Endodermal cell (in vitro differentiated cells): ENCODE measurements at regions not wholly inside any gene's neighbourhood (a gene's known extent, or its start where the extent isn't known, plus 50 kb on each side); places are given as distances from the start of the nearest gene placed in this dataset.
A peak's percentile ranks its signal among the peaks of the same experiment; 100 is the strongest.

Experiments used
- DNase-seq: peaks from one replicate; pipeline ENCODE4 v3.0.0-alpha.2; 2017
- H3K27ac ChIP-seq: 2 replicates; pipeline ENCODE4 v1.5.1; 2013; ENCODE audit warnings: mild to moderate bottlenecking, low read depth, low read length, moderate library complexity
- H3K27me3 ChIP-seq: 2 replicates; pipeline ENCODE4 v1.6.1; 2013; ENCODE audit warnings: mild to moderate bottlenecking, low read length, moderate library complexity; ENCODE audit not compliant: insufficient read depth, control insufficient read depth, poor library complexity, severe bottlenecking
- H3K36me3 ChIP-seq: 2 replicates; pipeline ENCODE4 v1.7.0; 2013; ENCODE audit warnings: mild to moderate bottlenecking, low read length, moderate library complexity; ENCODE audit not compliant: control insufficient read depth, insufficient read depth
- H3K4me1 ChIP-seq: one replicate; pipeline ENCODE4 v1.7.0; 2013; ENCODE audit warnings: low read length; ENCODE audit not compliant: control insufficient read depth, insufficient read depth
- H3K4me3 ChIP-seq: 2 replicates; pipeline ENCODE4 v1.5.1; 2013; ENCODE audit warnings: mild to moderate bottlenecking, low read length, moderate library complexity
- H3K9ac ChIP-seq: 2 replicates; pipeline ENCODE4 v1.6.1; 2013; ENCODE audit warnings: mild to moderate bottlenecking, low read length, moderate library complexity; ENCODE audit not compliant: poor library complexity, severe bottlenecking; ENCODE audit errors: extremely low read depth
- H3K9me3 ChIP-seq: 2 replicates; pipeline ENCODE4 v1.6.1; 2013; ENCODE audit warnings: mild to moderate bottlenecking, low read length, moderate library complexity; ENCODE audit not compliant: control insufficient read depth
- H3K27ac Mint-ChIP-seq: 2 replicates; pipeline ENCODE4 v1.8.0; 2020; ENCODE audit warnings: mixed read lengths
- H3K27me3 Mint-ChIP-seq: 2 replicates; pipeline ENCODE4 v1.8.0; 2021; ENCODE audit warnings: mild to moderate bottlenecking, mixed read lengths; ENCODE audit not compliant: insufficient read depth
- H3K36me3 Mint-ChIP-seq: 2 replicates; pipeline ENCODE4 v1.8.0; 2020; ENCODE audit warnings: low read depth, mixed read lengths
- H3K4me1 Mint-ChIP-seq: 2 replicates; pipeline ENCODE4 v1.8.0; 2020; ENCODE audit warnings: mixed read lengths
- H3K4me3 Mint-ChIP-seq: 2 replicates; pipeline ENCODE4 v1.8.0; 2020; ENCODE audit warnings: mild to moderate bottlenecking, moderate library complexity, mixed read lengths
- H3K9me3 Mint-ChIP-seq: 2 replicates; pipeline ENCODE4 v1.8.0; 2020; ENCODE audit warnings: mild to moderate bottlenecking, mixed read lengths
- CTCF ChIP-seq: fragments of 200-600 bp; sonication (generic); conservative IDR thresholded peaks from 2 replicates; pipeline ENCODE4 v1.5.0; 2021; ENCODE audit warnings: antibody characterized with exemption, mild to moderate bottlenecking
- WGBS, 2 experiments: methylation state at CpG; one replicate each; pipeline versions ENCODE4 v1.1.5 to v1.1.7; 2013; ENCODE audit warnings: missing lambda C conversion rate in 2 of 2, mixed read lengths in 1 of 2; ENCODE audit not compliant: insufficient coverage in 1 of 2, insufficient read length in 1 of 2; 5-methylcytosine and 5-hydroxymethylcytosine counted together

- H3K4me1 ChIP-seq, result no peaks in the 10 kb centered on the region
- H3K9me3 ChIP-seq, result no peaks in the 10 kb centered on the region
- Mint-ChIP-seq H3K4me3 (no peak overlapping the region), H3K36me3 (no peaks in the 10 kb centered on the region), H3K27me3 (no peaks in the 10 kb centered on the region), H3K27ac (no peak overlapping the region), H3K4me1 (no peaks in the 10 kb centered on the region), H3K9me3 (peaks cover 4% of the 10 kb centered on the region)
- DNase-seq, result no peak
- H3K4me3 ChIP-seq, result no peak overlapping the region
- TF ChIP-seq CTCF, result no peak
- H3K36me3 ChIP-seq, result no peaks in the 10 kb centered on the region
- H3K9ac ChIP-seq, result no peak overlapping the region
- 90 to 96% methylated on average over 3 to 4 of the region's 4 CpGs for whole genome bisulfite sequencing, 2 experiments
- H3K27me3 ChIP-seq, result no peaks in the 10 kb centered on the region
- no peak overlapping the region for H3K27ac ChIP-seq
These were observed 713.1 kb downstream of the DCDC2C start for GRCh38 chr2:4416431-4416830.

- Mint-ChIP-seq H3K36me3 (no peaks in the 10 kb centered on the region), H3K4me1 (no peaks in the 10 kb centered on the region), H3K27ac (no peak overlapping the region)
These were observed 714.4 kb downstream of the DCDC2C start for GRCh38 chr2:4417771-4418170.

GRCh38 chr2:4420032-4420431 is 716.7 kb downstream of the DCDC2C start:
- H3K9me3 Mint-ChIP-seq, result peaks cover 4% of the 10 kb centered on the region

More at GRCh38 chr2:4417771-4418170, 714.4 kb downstream of the DCDC2C start:
- no peaks in the 10 kb centered on the region for H3K27me3 Mint-ChIP-seq
- Histone ChIP-seq H3K4me3 (no peak overlapping the region), H3K27ac (no peak overlapping the region), H3K9me3 (no peaks in the 10 kb centered on the region), H3K9ac (no peak overlapping the region), H3K4me1 (no peaks in the 10 kb centered on the region), H3K27me3 (no peaks in the 10 kb centered on the region), H3K36me3 (no peaks in the 10 kb centered on the region)
- peaks cover 4% of the 10 kb centered on the region for H3K9me3 Mint-ChIP-seq
- H3K4me3 Mint-ChIP-seq, result no peak overlapping the region
- no peak for TF ChIP-seq CTCF
- DNase-seq, result no peak
- 83 to 95% methylated on average over 1 to 6 of the region's 6 CpGs for WGBS, 2 experiments

More at GRCh38 chr2:4420032-4420431, 716.7 kb downstream of the DCDC2C start:
- H3K27me3 ChIP-seq, result no peaks in the 10 kb centered on the region
- no peaks in the 10 kb centered on the region for H3K9me3 ChIP-seq
- 67 to 68% methylated on average over 1 to 3 of the region's 3 CpGs for WGBS, 2 experiments
- Mint-ChIP-seq H3K27me3 (no peaks in the 10 kb centered on the region), H3K4me1 (no peaks in the 10 kb centered on the region), H3K4me3 (no peak overlapping the region), H3K27ac (no peak overlapping the region), H3K36me3 (no peaks in the 10 kb centered on the region)
- H3K4me3 ChIP-seq, result no peak overlapping the region
- H3K9ac ChIP-seq, result no peak overlapping the region
- no peaks in the 10 kb centered on the region for H3K4me1 ChIP-seq
- no peak overlapping the region for H3K27ac ChIP-seq
- H3K36me3 ChIP-seq, result no peaks in the 10 kb centered on the region
- TF ChIP-seq CTCF, result peak; percentile 73
- peak; percentile 55 for DNase-seq
